Activated naive CD4-positive, alpha-beta T cell treated with anti-CD3 and anti-CD28 coated beads, Interleukin-2, amount 50 U/mL, for 72 hours (primary cell): ENCODE measurements at regions not wholly inside any gene's neighbourhood (a gene's known extent, or its start where the extent isn't known, plus 50 kb on each side); places are given as distances from the start of the nearest gene placed in this dataset.
"Not testable (repeated sequence)": the region's sequence is repeated elsewhere in the genome, so short reads cannot be mapped to it uniquely, and the experiment has no call there.

Experiments
- ATAC-seq, 2 donors: fragments of 150-1000 bp; cut with Tn5 transposase; 2 replicates each; pipeline ENCODE4 v1.10.0; 2021; ENCODE audit warnings: mild to moderate bottlenecking in 2 of 2, moderate library complexity in 2 of 2
- DNase-seq, 2 donors: peaks; one replicate each; pipeline ENCODE4 v3.0.0; 2021 to 2022; ENCODE audit warnings: low spot score in 2 of 2
- H3K27ac Mint-ChIP-seq, 2 donors: one replicate each; pipeline ENCODE4 v1.8.0; 2022; ENCODE audit warnings: mild to moderate bottlenecking in 2 of 2, mixed read lengths in 2 of 2
- H3K36me3 Mint-ChIP-seq, 2 donors: one replicate each; pipeline ENCODE4 v1.8.0; 2022; ENCODE audit warnings: mixed read lengths in 2 of 2
- H3K9me3 Mint-ChIP-seq, 2 donors: one replicate each; pipeline ENCODE4 v1.8.0; 2022; ENCODE audit warnings: mixed read lengths in 2 of 2

GRCh38 chr4:82139287-82139686, 234.5 kb downstream of the HNRNPD start:
- ATAC-seq (no peak), DNase-seq (no peak)
- Mint-ChIP-seq H3K27ac (no peak overlapping the region), H3K36me3 (peaks cover 0 to 19% of the 10 kb centered on the region in 2 donors), H3K9me3 (peaks cover 0 to 11% of the 10 kb centered on the region in 2 donors)

- Mint-ChIP-seq H3K27ac (peak overlapping the region in 1 of 2 donors; percentile 81), H3K9me3 (peaks cover 0 to 11% of the 10 kb centered on the region in 2 donors), H3K36me3 (peaks cover 0 to 19% of the 10 kb centered on the region in 2 donors)
- DNase-seq (peak in 1 of 2 donors; percentile 17), ATAC-seq (peak; percentile 95 to 96)
Measured at GRCh38 chr4:82138374-82138773, 235.4 kb downstream of the HNRNPD start.

GRCh38 chr4:82136161-82136801, 237.5 kb downstream of the HNRNPD start:
- Mint-ChIP-seq H3K9me3 (peaks cover 0 to 11% of the 10 kb centered on the region in 2 donors), H3K36me3 (peaks cover 0 to 19% of the 10 kb centered on the region in 2 donors), H3K27ac (peak overlapping the region in 1 of 2 donors; percentile 26)
- peak in 1 of 2 donors; percentile 69 for ATAC-seq
- DNase-seq: no peak

GRCh38 chr4:82128355-82128754, 245.4 kb downstream of the HNRNPD start:
- H3K36me3 Mint-ChIP-seq: no peaks in the 10 kb centered on the region

GRCh38 chr4:82126512-82127040, 247.2 kb downstream of the HNRNPD start:
- Mint-ChIP-seq H3K36me3 (no peaks in the 10 kb centered on the region), H3K27ac (no peak overlapping the region), H3K9me3 (peaks cover 0 to 10% of the 10 kb centered on the region in 2 donors)
- ATAC-seq (no peak), DNase-seq (no peak)

More at GRCh38 chr4:82128355-82128754, 245.4 kb downstream of the HNRNPD start:
- ATAC-seq (no peak), DNase-seq (no peak)
- Mint-ChIP-seq H3K27ac (no peak overlapping the region), H3K9me3 (peaks cover 0 to 10% of the 10 kb centered on the region in 2 donors)

- DNase-seq (no peak), ATAC-seq (no peak)
- peaks cover 0 to 10% of the 10 kb centered on the region in 2 donors for H3K9me3 Mint-ChIP-seq
- no peaks in the 10 kb centered on the region for H3K36me3 Mint-ChIP-seq
- no peak overlapping the region for H3K27ac Mint-ChIP-seq
Measured at GRCh38 chr4:82125787-82126297, 247.9 kb downstream of the HNRNPD start.

GRCh38 chr4:82124932-82125786, 248.6 kb downstream of the HNRNPD start:
- Mint-ChIP-seq H3K36me3 (no peaks in the 10 kb centered on the region), H3K27ac (no peak overlapping the region), H3K9me3 (peaks cover 0 to 10% of the 10 kb centered on the region in 2 donors)
- ATAC-seq (no peak), DNase-seq (no peak)

- H3K27ac Mint-ChIP-seq: no peak overlapping the region
- H3K36me3 Mint-ChIP-seq: no peaks in the 10 kb centered on the region
- DNase-seq (no peak), ATAC-seq (no peak)
- peaks cover 0 to 10% of the 10 kb centered on the region in 2 donors for H3K9me3 Mint-ChIP-seq
Measured at GRCh38 chr4:82124365-82124764, 249.4 kb downstream of the HNRNPD start.

GRCh38 chr4:82123934-82124333, 249.9 kb downstream of the HNRNPD start:
- H3K36me3 Mint-ChIP-seq: no peaks in the 10 kb centered on the region
- peaks cover 0 to 10% of the 10 kb centered on the region in 2 donors for H3K9me3 Mint-ChIP-seq
- no peak for DNase-seq
- H3K27ac Mint-ChIP-seq: no peak overlapping the region
- no peak for ATAC-seq

- H3K9me3 Mint-ChIP-seq, H3K27ac Mint-ChIP-seq, ATAC-seq, H3K36me3 Mint-ChIP-seq, DNase-seq: not testable (repeated sequence)
Measured at GRCh38 chr4:82115183-82115582, 258.6 kb downstream of the HNRNPD start.

- Mint-ChIP-seq H3K9me3 (no peaks in the 10 kb centered on the region), H3K27ac (no peak overlapping the region), H3K36me3 (peaks cover 0 to 6% of the 10 kb centered on the region in 2 donors)
- no peak for DNase-seq
- no peak for ATAC-seq
Measured at GRCh38 chr4:82108506-82108905, 265.3 kb downstream of the HNRNPD start.

- no peak overlapping the region for H3K27ac Mint-ChIP-seq
- H3K9me3 Mint-ChIP-seq: no peaks in the 10 kb centered on the region
- no peaks in the 10 kb centered on the region for H3K36me3 Mint-ChIP-seq
- no peak for ATAC-seq
- DNase-seq: no peak
Measured at GRCh38 chr4:82104578-82104977, 269.2 kb downstream of the HNRNPD start.

GRCh38 chr4:82099928-82100579, 273.7 kb downstream of the HNRNPD start:
- Mint-ChIP-seq H3K9me3 (peaks cover 0 to 4% of the 10 kb centered on the region in 2 donors), H3K36me3 (no peaks in the 10 kb centered on the region), H3K27ac (no peak overlapping the region)
- DNase-seq (no peak), ATAC-seq (no peak)

- H3K27ac Mint-ChIP-seq: no peak overlapping the region
- no peaks in the 10 kb centered on the region for H3K36me3 Mint-ChIP-seq
- no peak for DNase-seq
- H3K9me3 Mint-ChIP-seq: peaks cover 0 to 4% of the 10 kb centered on the region in 2 donors
- ATAC-seq: peak in 1 of 2 donors; percentile 41
Measured at GRCh38 chr4:82097504-82097903, 276.3 kb downstream of the HNRNPD start.

- no peak for ATAC-seq
- peaks cover 0 to under 1% of the 10 kb centered on the region in 2 donors for H3K9me3 Mint-ChIP-seq
- no peak overlapping the region for H3K27ac Mint-ChIP-seq
- H3K36me3 Mint-ChIP-seq: no peaks in the 10 kb centered on the region
- no peak for DNase-seq
Measured at GRCh38 chr4:82090717-82091116, 283.1 kb downstream of the HNRNPD start.

- no peak for ATAC-seq
- Mint-ChIP-seq H3K36me3 (no peaks in the 10 kb centered on the region), H3K9me3 (no peaks in the 10 kb centered on the region), H3K27ac (no peak overlapping the region)
- DNase-seq: no peak
Measured at GRCh38 chr4:82084747-82085146, 289.0 kb downstream of the HNRNPD start.
